Large intestine (tissue), 3 donors: ENCODE measurements at regions not wholly inside any gene's neighbourhood (a gene's known extent, or its start where the extent isn't known, plus 50 kb on each side); places are given as distances from the start of the nearest gene placed in this dataset.
"Not testable (repeated sequence)": the region's sequence is repeated elsewhere in the genome, so short reads cannot be mapped to it uniquely, and the experiment has no call there.

Experiments used
- DNase-seq, 2 donors: peaks; one replicate each; pipeline versions ENCODE4 v3.0.0 to v3.0.0-alpha.2; 2013
- H3K27ac ChIP-seq: one replicate; pipeline ENCODE4 v1.5.1; 2013; ENCODE audit warnings: low read length
- H3K27me3 ChIP-seq: 2 replicates; pipeline ENCODE4 v1.6.1; 2013; ENCODE audit warnings: low read length; ENCODE audit not compliant: control insufficient read depth, insufficient read depth
- H3K36me3 ChIP-seq: 2 replicates; pipeline ENCODE4 v1.6.1; 2013; ENCODE audit warnings: low read length; ENCODE audit not compliant: control insufficient read depth, insufficient read depth
- H3K4me1 ChIP-seq: one replicate; pipeline ENCODE4 v1.6.1; 2013; ENCODE audit warnings: low read length; ENCODE audit not compliant: control insufficient read depth, insufficient read depth
- H3K4me3 ChIP-seq: one replicate; pipeline ENCODE4 v1.5.1; 2013; ENCODE audit warnings: low read length
- H3K9me3 ChIP-seq: one replicate; pipeline ENCODE4 v1.6.1; 2013; ENCODE audit warnings: mild to moderate bottlenecking, low read depth, low read length, moderate library complexity; ENCODE audit not compliant: control insufficient read depth
- WGBS: methylation state at CpG from one replicate; pipeline ENCODE4 v1.1.5; 2013; ENCODE audit warnings: low lambda C conversion rate; ENCODE audit not compliant: insufficient coverage; 5-methylcytosine and 5-hydroxymethylcytosine counted together

- H3K9me3 ChIP-seq, H3K27ac ChIP-seq, DNase-seq, H3K27me3 ChIP-seq, H3K36me3 ChIP-seq, H3K4me3 ChIP-seq, H3K4me1 ChIP-seq: not testable (repeated sequence)
- no CpG with 5 or more reads among the region's 4 CpGs for WGBS
Observed at GRCh38 chr9:119672763-119673162, 303.5 kb upstream of the BRINP1 start.

- no peak for DNase-seq
- no CpG with 5 or more reads among the region's 2 CpGs for WGBS
- Histone ChIP-seq H3K4me3 (no peak overlapping the region), H3K4me1 (no peaks in the 10 kb centered on the region), H3K27ac (no peak overlapping the region), H3K36me3 (no peaks in the 10 kb centered on the region), H3K9me3 (no peaks in the 10 kb centered on the region), H3K27me3 (no peaks in the 10 kb centered on the region)
Observed at GRCh38 chr9:119667916-119668315, 298.7 kb upstream of the BRINP1 start.

- H3K27ac ChIP-seq, result no peak overlapping the region
- no peak for DNase-seq
- WGBS, result 100% methylated on average over 1 of the region's 2 CpGs
- H3K27me3 ChIP-seq, result no peaks in the 10 kb centered on the region
- no peak overlapping the region for H3K4me3 ChIP-seq
- no peaks in the 10 kb centered on the region for H3K9me3 ChIP-seq
- no peaks in the 10 kb centered on the region for H3K4me1 ChIP-seq
- H3K36me3 ChIP-seq, result no peaks in the 10 kb centered on the region
Observed at GRCh38 chr9:119667163-119667562, 297.9 kb upstream of the BRINP1 start.

GRCh38 chr9:119662329-119662728 lies 293.1 kb upstream of the BRINP1 start:
- H3K4me3 ChIP-seq, result no peak overlapping the region
- no peaks in the 10 kb centered on the region for H3K27me3 ChIP-seq
- no peak overlapping the region for H3K27ac ChIP-seq
- no peaks in the 10 kb centered on the region for H3K4me1 ChIP-seq
- no peaks in the 10 kb centered on the region for H3K36me3 ChIP-seq
- no CpG with 5 or more reads among the region's 4 CpGs for WGBS
- no peak for DNase-seq
- H3K9me3 ChIP-seq, result no peaks in the 10 kb centered on the region

- no peak for DNase-seq
- no peaks in the 10 kb centered on the region for H3K9me3 ChIP-seq
- H3K4me1 ChIP-seq, result no peaks in the 10 kb centered on the region
- no peak overlapping the region for H3K27ac ChIP-seq
- no peak overlapping the region for H3K4me3 ChIP-seq
- H3K36me3 ChIP-seq, result no peaks in the 10 kb centered on the region
- H3K27me3 ChIP-seq, result no peaks in the 10 kb centered on the region
- WGBS, result no CpG with 5 or more reads among the region's 5 CpGs
Observed at GRCh38 chr9:119652931-119653330, 283.7 kb upstream of the BRINP1 start.

- no peak for DNase-seq
- no peaks in the 10 kb centered on the region for H3K9me3 ChIP-seq
- no peaks in the 10 kb centered on the region for H3K36me3 ChIP-seq
- H3K4me1 ChIP-seq, result no peaks in the 10 kb centered on the region
- H3K27me3 ChIP-seq, result no peaks in the 10 kb centered on the region
- no peak overlapping the region for H3K4me3 ChIP-seq
- no peak overlapping the region for H3K27ac ChIP-seq
Observed at GRCh38 chr9:119649205-119649604, 280.0 kb upstream of the BRINP1 start.

- no peaks in the 10 kb centered on the region for H3K27me3 ChIP-seq
- no peak overlapping the region for H3K4me3 ChIP-seq
- H3K9me3 ChIP-seq, result no peaks in the 10 kb centered on the region
- WGBS, result 40% methylated on average over 2 of the region's 12 CpGs
- no peaks in the 10 kb centered on the region for H3K4me1 ChIP-seq
- H3K27ac ChIP-seq, result no peak overlapping the region
- no peaks in the 10 kb centered on the region for H3K36me3 ChIP-seq
- DNase-seq, result no peak
Observed at GRCh38 chr9:119639287-119639955, 270.2 kb upstream of the BRINP1 start.

GRCh38 chr9:119634006-119634405 lies 264.8 kb upstream of the BRINP1 start:
- no peaks in the 10 kb centered on the region for H3K4me1 ChIP-seq
- H3K27ac ChIP-seq, result no peak overlapping the region
- no peak for DNase-seq
- no peaks in the 10 kb centered on the region for H3K9me3 ChIP-seq
- no peaks in the 10 kb centered on the region for H3K27me3 ChIP-seq
- no peaks in the 10 kb centered on the region for H3K36me3 ChIP-seq
- no CpG with 5 or more reads among the region's 8 CpGs for WGBS
- H3K4me3 ChIP-seq, result no peak overlapping the region

GRCh38 chr9:119611565-119611964 lies 242.3 kb upstream of the BRINP1 start:
- Histone ChIP-seq H3K4me3 (no peak overlapping the region), H3K4me1 (no peaks in the 10 kb centered on the region), H3K36me3 (no peaks in the 10 kb centered on the region), H3K9me3 (no peaks in the 10 kb centered on the region), H3K27me3 (no peaks in the 10 kb centered on the region), H3K27ac (no peak overlapping the region)
- DNase-seq, result no peak
- 100% methylated on average over 1 of the region's 1 CpG for WGBS

GRCh38 chr9:119609277-119609971 lies 240.2 kb upstream of the BRINP1 start:
- H3K4me1 ChIP-seq, result no peaks in the 10 kb centered on the region
- H3K9me3 ChIP-seq, result no peaks in the 10 kb centered on the region
- 100% methylated on average over 2 of the region's 2 CpGs for WGBS
- DNase-seq, result no peak
- no peak overlapping the region for H3K27ac ChIP-seq
- no peaks in the 10 kb centered on the region for H3K27me3 ChIP-seq
- no peak overlapping the region for H3K4me3 ChIP-seq
- H3K36me3 ChIP-seq, result no peaks in the 10 kb centered on the region

GRCh38 chr9:119601632-119602031 lies 232.4 kb upstream of the BRINP1 start:
- DNase-seq, result no peak
- no peaks in the 10 kb centered on the region for H3K36me3 ChIP-seq
- no peak overlapping the region for H3K4me3 ChIP-seq
- H3K27me3 ChIP-seq, result no peaks in the 10 kb centered on the region
- H3K9me3 ChIP-seq, result no peaks in the 10 kb centered on the region
- H3K4me1 ChIP-seq, result no peaks in the 10 kb centered on the region
- no peak overlapping the region for H3K27ac ChIP-seq
